HEK293 (cell line): ENCODE measurements at regions not wholly inside any gene's neighbourhood (a gene's known extent, or its start where the extent isn't known, plus 50 kb on each side); places are given as distances from the start of the nearest gene placed in this dataset.

Source experiments
- CTCF ChIA-PET: fragments of 350-600 bp; formaldehyde crosslinking; extraction: SDS; loops from one replicate; lab custom pipeline; 2021; ENCODE audit warnings: antibody characterized with exemption; lab: Yijun Ruan, JAX
- POLR2A ChIA-PET: fragments of 300-600 bp; formaldehyde crosslinking; extraction: SDS; loops from one replicate; lab custom pipeline; 2020; ENCODE audit warnings: antibody characterized with exemption, inconsistent platforms; lab: Yijun Ruan, JAX
- H3K27ac ChIP-seq: fragments of 200-500 bp; sonication (Bioruptor generic); 2 replicates; pipeline ENCODE4 v1.5.1; 2014; ENCODE audit warnings: low read depth, low read length, control low read depth, inconsistent platforms; ENCODE audit errors: extremely low read depth
- H3K36me3 ChIP-seq, 2 experiments: fragments of 200-500 bp in 1 of 2; sonication (Bioruptor generic) in 1 of 2; 1 replicate in 1 of 2; 2 replicates in 1 of 2; pipeline ENCODE4 v1.5.1; 2014 to 2017; ENCODE audit warnings: inconsistent platforms in 2 of 2, low read length in 2 of 2; ENCODE audit not compliant: control insufficient read depth in 2 of 2, insufficient read depth in 1 of 2
- H3K4me1 ChIP-seq: fragments of 200-500 bp; sonication (Bioruptor generic); 2 replicates; pipeline ENCODE4 v1.5.1; 2014; ENCODE audit warnings: mild to moderate bottlenecking, low read length, inconsistent platforms; ENCODE audit not compliant: control insufficient read depth, insufficient read depth
- H3K4me3 ChIP-seq: 2 replicates; pipeline ENCODE4 v1.5.1; 2011; ENCODE audit warnings: low read depth, mild to moderate bottlenecking, control low read depth, low read length, moderate library complexity
- H3K9me3 ChIP-seq: fragments of 200-500 bp; sonication (Bioruptor generic); 2 replicates; pipeline ENCODE4 v1.5.1; 2014; ENCODE audit warnings: low read depth, low read length, inconsistent platforms; ENCODE audit not compliant: control insufficient read depth, insufficient read depth
- GFI1B ChIP-seq: fragments of 450-650 bp; formaldehyde crosslinking; IDR thresholded peaks from 2 replicates; pipeline ENCODE4 v1.5.1; 2016; ENCODE audit warnings: missing biosample characterization, missing genetic modification characterization
- GLIS2 ChIP-seq: fragments of 450-650 bp; formaldehyde crosslinking; IDR thresholded peaks from 2 replicates; pipeline ENCODE4 v1.5.1; 2016; ENCODE audit warnings: missing biosample characterization, missing genetic modification characterization
- PRDM6 ChIP-seq: fragments of 450-650 bp; formaldehyde crosslinking; IDR thresholded peaks from 2 replicates; pipeline ENCODE4 v1.5.1; 2017; ENCODE audit warnings: missing biosample characterization, missing genetic modification characterization
- SP3 ChIP-seq: fragments of 450-650 bp; formaldehyde crosslinking; IDR thresholded peaks from 2 replicates; pipeline ENCODE4 v1.5.1; 2016; ENCODE audit warnings: missing biosample characterization, missing genetic modification characterization
- ZIC2 ChIP-seq: fragments of 450-650 bp; formaldehyde crosslinking; IDR thresholded peaks from 2 replicates; pipeline ENCODE4 v1.5.1; 2016; ENCODE audit warnings: missing biosample characterization, missing genetic modification characterization
- ZNF169 ChIP-seq: fragments of 450-650 bp; formaldehyde crosslinking; IDR thresholded peaks from 2 replicates; pipeline ENCODE4 v1.5.1; 2016; ENCODE audit warnings: missing biosample characterization, missing genetic modification characterization
- ZNF19 ChIP-seq: fragments of 450-650 bp; formaldehyde crosslinking; IDR thresholded peaks from 2 replicates; pipeline ENCODE4; 2016; ENCODE audit warnings: missing biosample characterization, missing genetic modification characterization, low read depth
- ZNF221 ChIP-seq: fragments of 450-650 bp; formaldehyde crosslinking; IDR thresholded peaks from 2 replicates; pipeline ENCODE4 v1.5.1; 2017; ENCODE audit warnings: missing biosample characterization, missing genetic modification characterization, borderline replicate concordance
- ZNF302 ChIP-seq: fragments of 450-650 bp; formaldehyde crosslinking; IDR thresholded peaks from 2 replicates; pipeline ENCODE4 v1.5.1; 2016; ENCODE audit warnings: missing biosample characterization, missing genetic modification characterization, low read depth
- ZNF335 ChIP-seq: fragments of 450-650 bp; formaldehyde crosslinking; conservative IDR thresholded peaks from 2 replicates; pipeline ENCODE4 v1.5.1; 2016; ENCODE audit warnings: missing biosample characterization, missing genetic modification characterization
- ZNF510 ChIP-seq: fragments of 450-650 bp; formaldehyde crosslinking; IDR thresholded peaks from 2 replicates; pipeline ENCODE4 v1.5.1; 2018; ENCODE audit warnings: mild to moderate bottlenecking, missing genetic modification characterization, missing biosample characterization; ENCODE audit not compliant: insufficient replicate concordance
- ZNF518A ChIP-seq: fragments of 450-650 bp; formaldehyde crosslinking; conservative IDR thresholded peaks from 2 replicates; pipeline ENCODE4 v1.5.1; 2016; ENCODE audit warnings: low read depth, missing biosample characterization, missing genetic modification characterization
- ZNF639 ChIP-seq: fragments of 450-650 bp; formaldehyde crosslinking; IDR thresholded peaks from 2 replicates; pipeline ENCODE4 v1.5.1; 2016; ENCODE audit warnings: missing biosample characterization, missing genetic modification characterization
- ZNF692 ChIP-seq: fragments of 450-650 bp; formaldehyde crosslinking; IDR thresholded peaks from 2 replicates; pipeline ENCODE4 v1.5.1; 2016; ENCODE audit warnings: missing biosample characterization, missing genetic modification characterization

- ChIA-PET POLR2A (no interaction called here), CTCF (interaction anchor here (1.0 kb wide), 1 partner anchor 16 kb away, joined by 4 read pairs; no protein-coding TSS in a partner anchor)
- Histone ChIP-seq H3K27ac (no peak overlapping the region), H3K4me1 (no peaks in the 10 kb centered on the region), H3K9me3 (no peaks in the 10 kb centered on the region), H3K36me3 (no peaks in the 10 kb centered on the region), H3K4me3 (no peak overlapping the region)
- TF ChIP-seq ZNF510 (tag by site-specific recombination) = no peak
- TF ChIP-seq ZNF518A (tag by site-specific recombination) = no peak
- TF ChIP-seq ZNF335 (tag by site-specific recombination) = no peak
- no peak for TF ChIP-seq GFI1B (tag by site-specific recombination)
- no peak for TF ChIP-seq ZNF302 (tag by site-specific recombination)
- TF ChIP-seq ZIC2 (tag by site-specific recombination) = no peak
- no peak for TF ChIP-seq ZNF639 (tag by site-specific recombination)
- TF ChIP-seq ZNF692 = no peak
- TF ChIP-seq GLIS2 (tag by site-specific recombination) = no peak
- no peak for TF ChIP-seq ZNF19 (tag by site-specific recombination)
- no peak for TF ChIP-seq ZNF169 (tag by site-specific recombination)
- no peak for TF ChIP-seq SP3 (tag by site-specific recombination)
These were observed 436.4 kb upstream of the KCNMB2 start for GRCh38 chr3:178099862-178100261.

GRCh38 chr3:178100908-178101307, 435.3 kb upstream of the KCNMB2 start:
- ChIA-PET POLR2A (no interaction called here), CTCF (interaction anchor here (0.7 to 1.0 kb wide), 3 partner anchors 11 to 1699 kb away, joined by 3 to 4 read pairs (median 3); no protein-coding TSS in a partner anchor)
- Histone ChIP-seq H3K4me3 (no peak overlapping the region), H3K27ac (no peak overlapping the region), H3K4me1 (no peaks in the 10 kb centered on the region), H3K36me3 (no peaks in the 10 kb centered on the region), H3K9me3 (no peaks in the 10 kb centered on the region)
- TF ChIP-seq ZNF639 (tag by site-specific recombination) (no peak), ZNF221 (tag by site-specific recombination) (no peak), PRDM6 (peak; percentile 53)
